Fibroblast of gingiva (primary cell): ENCODE measurements at regions not wholly inside any gene's neighbourhood (a gene's known extent, or its start where the extent isn't known, plus 50 kb on each side); places are given as distances from the start of the nearest gene placed in this dataset.
A peak's percentile ranks its signal among the peaks of the same experiment; 100 is the strongest.
"Not testable (repeated sequence)": the region's sequence is repeated elsewhere in the genome, so short reads cannot be mapped to it uniquely, and the experiment has no call there.

Source experiments
- DNase-seq: peaks from one replicate; pipeline ENCODE4 v3.0.0-alpha.2; 2011; ENCODE audit warnings: low read depth

GRCh38 chr7:130789436-130789835 lies 55.4 kb upstream of the KLF14 start:
- no peak for DNase-seq

- DNase-seq: no peak
Observed at GRCh38 chr7:130791746-130792145, 57.7 kb upstream of the KLF14 start.

GRCh38 chr7:130793855-130794618 lies 60.0 kb upstream of the KLF14 start:
- DNase-seq: peak; percentile 38

- DNase-seq: no peak
Observed at GRCh38 chr7:130794619-130794922, 60.6 kb upstream of the KLF14 start.

- DNase-seq: not testable (repeated sequence)
Observed at GRCh38 chr7:130796425-130796824, 62.4 kb upstream of the KLF14 start.

GRCh38 chr7:130803127-130803526 lies 69.1 kb upstream of the KLF14 start:
- DNase-seq: no peak

GRCh38 chr7:130804220-130804619 lies 70.2 kb upstream of the KLF14 start:
- DNase-seq: no peak

GRCh38 chr7:130812819-130813218 lies 78.8 kb upstream of the KLF14 start:
- not testable (repeated sequence) for DNase-seq

- peak; percentile 31 for DNase-seq
Observed at GRCh38 chr7:130814778-130815335, 80.8 kb upstream of the KLF14 start.

GRCh38 chr7:130818056-130818455 lies 84.0 kb upstream of the KLF14 start:
- no peak for DNase-seq

GRCh38 chr7:130821864-130822263 lies 87.9 kb upstream of the KLF14 start:
- DNase-seq: no peak

- no peak for DNase-seq
Observed at GRCh38 chr7:130822642-130823041, 88.6 kb upstream of the KLF14 start.

GRCh38 chr7:130823060-130823459 lies 89.1 kb upstream of the KLF14 start:
- DNase-seq: no peak

- no peak for DNase-seq
Observed at GRCh38 chr7:130825819-130826218, 91.8 kb upstream of the KLF14 start.

- DNase-seq: no peak
Observed at GRCh38 chr7:130829415-130829814, 95.4 kb upstream of the KLF14 start.

GRCh38 chr7:130831322-130831721 lies 97.3 kb upstream of the KLF14 start:
- DNase-seq: no peak

GRCh38 chr7:130831817-130832481 lies 97.9 kb upstream of the KLF14 start:
- DNase-seq: peak; percentile 45

GRCh38 chr7:130838738-130839137 lies 104.7 kb upstream of the KLF14 start:
- DNase-seq: peak; percentile 82

- DNase-seq: no peak
Observed at GRCh38 chr7:130840599-130840998, 106.6 kb upstream of the KLF14 start.

GRCh38 chr7:130841416-130841815 lies 107.4 kb upstream of the KLF14 start:
- no peak for DNase-seq

- no peak for DNase-seq
Observed at GRCh38 chr7:130843703-130844102, 109.7 kb upstream of the KLF14 start.

GRCh38 chr7:130844811-130845580 lies 111.0 kb upstream of the KLF14 start:
- DNase-seq: no peak

- peak; percentile 74 for DNase-seq
Observed at GRCh38 chr7:130845581-130846085, 111.6 kb upstream of the KLF14 start.
